ENCODE measurements at regions not wholly inside any gene's neighbourhood (a gene's known extent, or its start where the extent isn't known, plus 50 kb on each side); places are given as distances from the start of the nearest gene placed in this dataset.
"Not testable (repeated sequence)": the region's sequence is repeated elsewhere in the genome, so short reads cannot be mapped to it uniquely, and the experiment has no call there.

DNA sequence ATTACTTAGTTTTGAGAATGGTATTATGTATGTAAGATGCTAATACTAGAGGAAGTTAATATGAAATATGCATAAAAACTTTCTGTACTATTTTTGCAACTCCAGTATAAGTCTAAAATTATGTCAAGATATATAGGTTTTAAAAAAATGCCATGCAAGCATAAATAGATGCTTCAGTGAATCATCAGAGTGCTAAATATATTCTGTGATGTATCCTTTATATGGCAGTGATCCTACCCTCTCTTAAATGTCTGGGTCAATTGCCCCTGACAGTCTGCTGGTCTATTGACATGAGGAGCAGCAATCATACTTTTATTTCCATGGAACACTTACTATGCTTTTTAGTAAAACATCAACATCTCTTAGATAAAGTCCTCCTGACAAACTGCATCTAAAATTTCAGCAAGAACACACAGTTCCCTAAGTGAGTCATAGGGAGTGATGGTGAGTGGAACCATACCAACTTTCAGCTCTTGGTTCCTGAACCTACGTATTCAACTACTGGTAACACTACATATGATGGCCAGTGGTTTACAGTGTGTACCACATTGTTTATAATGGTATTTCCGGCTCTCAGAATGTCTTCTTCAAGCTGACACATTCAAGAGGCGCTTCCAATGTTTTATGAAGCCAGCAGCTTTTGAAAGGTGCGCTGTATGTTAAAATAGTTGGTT lies 928.7 kb upstream of the GJE1 start:
- TF ChIP-seq, protein P1, sequence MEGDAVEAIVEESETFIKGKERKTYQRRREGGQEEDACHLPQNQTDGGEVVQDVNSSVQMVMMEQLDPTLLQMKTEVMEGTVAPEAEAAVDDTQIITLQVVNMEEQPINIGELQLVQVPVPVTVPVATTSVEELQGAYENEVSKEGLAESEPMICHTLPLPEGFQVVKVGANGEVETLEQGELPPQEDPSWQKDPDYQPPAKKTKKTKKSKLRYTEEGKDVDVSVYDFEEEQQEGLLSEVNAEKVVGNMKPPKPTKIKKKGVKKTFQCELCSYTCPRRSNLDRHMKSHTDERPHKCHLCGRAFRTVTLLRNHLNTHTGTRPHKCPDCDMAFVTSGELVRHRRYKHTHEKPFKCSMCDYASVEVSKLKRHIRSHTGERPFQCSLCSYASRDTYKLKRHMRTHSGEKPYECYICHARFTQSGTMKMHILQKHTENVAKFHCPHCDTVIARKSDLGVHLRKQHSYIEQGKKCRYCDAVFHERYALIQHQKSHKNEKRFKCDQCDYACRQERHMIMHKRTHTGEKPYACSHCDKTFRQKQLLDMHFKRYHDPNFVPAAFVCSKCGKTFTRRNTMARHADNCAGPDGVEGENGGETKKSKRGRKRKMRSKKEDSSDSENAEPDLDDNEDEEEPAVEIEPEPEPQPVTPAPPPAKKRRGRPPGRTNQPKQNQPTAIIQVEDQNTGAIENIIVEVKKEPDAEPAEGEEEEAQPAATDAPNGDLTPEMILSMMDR (IDR thresholded peaks at IDR 0.05; ENCODE audit: extremely low read depth, insufficient read depth, missing control alignments) = no peak
- DNase-seq (ENCODE audit: low spot score) = no peak
- in situ Hi-C loops (cut with MboI; ENCODE audit: low pct_unique_long_range_greater_than_20kb, low sequenced_read_pairs, unreplicated experiment) = no loop called here

DNA sequence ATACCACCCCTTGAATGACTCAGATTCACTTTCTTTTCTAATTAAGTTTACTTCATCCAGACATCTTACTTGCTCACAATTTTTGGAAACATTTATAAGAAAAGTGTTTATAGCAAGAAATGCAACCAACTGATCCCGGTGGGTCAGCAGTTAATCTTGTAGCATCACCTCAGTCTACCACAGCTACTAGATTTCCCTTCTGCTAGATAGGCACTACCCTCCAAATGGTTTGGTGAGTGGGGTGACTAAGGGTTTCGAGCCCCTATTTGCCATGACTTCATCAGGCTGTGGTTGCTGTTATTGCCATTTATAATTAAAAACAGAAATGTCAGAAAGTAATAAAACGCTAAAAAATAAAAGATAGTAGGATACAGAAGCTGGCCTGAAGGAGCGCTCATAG lies 930.1 kb upstream of the GJE1 start:
- in situ Hi-C loops (cut with MboI; ENCODE audit: low pct_unique_long_range_greater_than_20kb, low sequenced_read_pairs, unreplicated experiment) = no loop called here
- DNase-seq (ENCODE audit: low spot score) = no peak
- TF ChIP-seq, protein P1 (IDR thresholded peaks at IDR 0.05; ENCODE audit: extremely low read depth, insufficient read depth, missing control alignments) = no peak

DNA sequence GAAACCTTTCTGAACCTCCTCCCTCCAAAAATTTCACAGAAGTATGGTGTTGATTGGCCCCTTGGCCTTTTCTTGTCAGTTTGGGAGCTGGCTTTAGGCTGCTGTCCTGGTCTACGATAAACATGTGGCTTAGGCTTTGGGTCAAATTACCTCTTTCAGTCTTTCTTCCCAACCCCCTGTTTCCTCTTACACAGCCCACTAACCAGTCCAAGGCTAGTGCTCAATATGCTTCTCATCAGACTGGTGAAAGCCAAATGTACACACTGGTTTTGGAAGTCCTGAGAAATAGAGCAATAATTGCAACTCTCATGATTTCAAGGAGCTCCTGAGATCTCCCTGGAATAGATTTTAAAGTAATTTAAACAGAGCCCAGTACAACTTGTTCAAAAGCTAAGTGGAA lies 933.7 kb upstream of the GJE1 start:
- in situ Hi-C loops (cut with MboI; ENCODE audit: low pct_unique_long_range_greater_than_20kb, low sequenced_read_pairs, unreplicated experiment) = no loop called here
- TF ChIP-seq, protein P1 (IDR thresholded peaks at IDR 0.05; ENCODE audit: extremely low read depth, insufficient read depth, missing control alignments) = no peak
- DNase-seq (ENCODE audit: low spot score) = no peak

DNA sequence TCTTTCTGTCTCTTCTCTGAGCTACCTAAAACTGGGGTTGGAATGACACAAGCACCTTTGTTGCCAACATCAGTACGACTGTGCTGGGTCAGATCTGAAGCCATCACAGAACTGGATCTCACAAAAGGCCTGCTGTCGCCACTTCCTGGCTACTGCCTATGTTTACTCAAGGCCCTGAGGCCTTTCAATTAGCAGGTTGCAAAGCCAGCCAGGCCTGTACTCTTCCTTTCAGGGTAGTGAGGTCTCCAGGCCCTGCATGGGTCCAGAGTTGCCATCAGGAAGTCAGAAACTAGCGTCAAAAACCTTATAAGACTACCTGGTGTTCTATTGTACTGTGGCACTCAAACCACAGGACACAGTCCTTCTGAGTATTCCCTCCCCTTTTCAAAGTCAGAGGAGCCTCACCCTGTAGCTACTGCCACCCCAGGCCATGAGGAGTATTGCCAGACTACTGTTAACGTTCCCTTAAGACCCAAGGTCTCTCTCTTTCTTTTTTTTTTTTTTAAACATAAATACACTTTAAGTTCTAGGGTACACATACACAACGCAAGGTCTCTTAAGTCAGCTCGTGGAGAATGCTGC lies 937.4 kb upstream of the GJE1 start:
- DNase-seq (ENCODE audit: low spot score) = no peak
- TF ChIP-seq, protein P1 (IDR thresholded peaks at IDR 0.05; ENCODE audit: extremely low read depth, insufficient read depth, missing control alignments) = no peak
- in situ Hi-C loops (cut with MboI; ENCODE audit: low pct_unique_long_range_greater_than_20kb, low sequenced_read_pairs, unreplicated experiment) = no loop called here

DNA sequence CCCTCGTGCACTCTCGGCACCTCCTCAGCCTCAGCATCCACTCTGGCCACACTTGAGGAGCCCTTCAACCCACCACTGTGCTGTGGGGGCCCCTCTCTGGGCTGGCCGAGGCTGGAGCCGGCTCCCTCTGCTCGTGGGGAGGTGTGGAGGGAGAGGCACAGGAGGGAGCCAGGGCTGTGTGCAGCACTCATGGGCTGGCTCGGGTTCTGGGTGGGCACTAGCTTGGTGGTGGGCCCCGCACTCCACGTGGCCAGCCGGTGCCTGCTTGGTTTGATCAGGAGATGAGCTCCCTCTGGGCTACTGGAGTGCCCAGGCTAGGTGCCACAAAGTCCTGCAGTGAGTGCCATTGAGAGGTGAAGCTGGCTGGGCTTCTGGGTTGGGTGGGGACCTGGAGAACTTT lies 949.4 kb upstream of the GJE1 start:
- in situ Hi-C loops (cut with MboI; ENCODE audit: low pct_unique_long_range_greater_than_20kb, low sequenced_read_pairs, unreplicated experiment) = no loop called here
- TF ChIP-seq, protein P1 (IDR thresholded peaks at IDR 0.05; ENCODE audit: extremely low read depth, insufficient read depth, missing control alignments) = no peak
- no peak for DNase-seq (ENCODE audit: low spot score)

DNA sequence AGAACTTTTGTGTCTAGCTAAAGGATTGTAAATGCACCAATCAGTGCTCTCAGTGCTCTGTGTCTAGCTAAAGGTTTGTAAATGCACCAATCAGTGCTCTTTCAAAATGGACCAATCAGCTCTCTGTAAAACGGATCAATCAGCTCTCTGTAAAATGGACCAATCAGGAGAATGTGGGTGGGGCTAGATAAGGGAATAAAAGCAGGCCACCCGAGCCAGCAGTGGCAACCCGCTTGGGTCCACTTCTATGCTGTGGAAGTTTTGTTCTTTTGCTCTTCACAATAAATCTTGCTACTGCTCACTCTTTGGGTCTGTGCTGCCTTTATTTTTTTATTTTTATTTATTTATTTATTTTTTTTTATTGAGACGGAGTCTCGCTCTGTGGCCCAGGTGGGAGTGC lies 957.3 kb upstream of the GJE1 start:
- DNase-seq (ENCODE audit: low spot score); in situ Hi-C loops (cut with MboI; ENCODE audit: low pct_unique_long_range_greater_than_20kb, low sequenced_read_pairs, unreplicated experiment): not testable (repeated sequence)

DNA sequence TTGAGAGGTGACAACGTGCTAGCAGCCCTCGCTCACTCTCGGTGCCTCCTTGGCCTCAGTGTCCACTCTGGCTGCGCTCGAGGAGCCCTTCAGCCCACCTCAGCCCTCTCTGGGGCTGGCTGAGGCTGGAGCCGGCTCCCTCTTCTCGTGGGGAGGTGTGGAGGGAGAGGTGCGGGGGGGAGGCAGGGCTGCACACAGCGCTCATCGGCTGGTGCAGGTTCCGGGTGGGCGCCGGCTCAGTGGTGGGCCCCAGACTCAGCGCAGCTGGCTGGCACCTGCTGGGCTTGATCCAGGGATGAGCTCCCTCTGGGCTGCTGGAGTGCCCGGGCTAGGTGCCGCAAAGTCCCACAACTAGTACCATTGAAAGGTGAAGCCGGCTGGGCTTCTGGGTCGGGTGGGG lies 957.8 kb upstream of the GJE1 start:
- DNase-seq (ENCODE audit: low spot score) = no peak

More for the DNA sequence above, 957.8 kb upstream of the GJE1 start:
- in situ Hi-C loops (cut with MboI; ENCODE audit: low pct_unique_long_range_greater_than_20kb, low sequenced_read_pairs, unreplicated experiment) = no loop called here
- TF ChIP-seq, protein P1 (IDR thresholded peaks at IDR 0.05; ENCODE audit: extremely low read depth, insufficient read depth, missing control alignments) = no peak
